HCT116 (cell line): ENCODE measurements at regions not wholly inside any gene's neighbourhood (a gene's known extent, or its start where the extent isn't known, plus 50 kb on each side); places are given as distances from the start of the nearest gene placed in this dataset.

Experiments used
- ATAC-seq: fragments of 200-7000 bp; cut with Tn5 transposase; 2 replicates; pipeline ENCODE4 v1.9.1; 2020; ENCODE audit warnings: mild to moderate bottlenecking, moderate library complexity
- BruUV-seq: library from RNA; stranded (reverse); fragments of 400-500 nt; replicated peaks from 2 replicates; lab custom pipeline; 2021; lab: Mats Ljungman, UMichigan
- CTCF ChIA-PET: fragments of 300-600 bp; sonication (Branson Sonifier 250); formaldehyde crosslinking; loops from one replicate; lab custom pipeline; 2021; ENCODE audit warnings: antibody characterized with exemption; lab: Charles Lee
- POLR2A ChIA-PET: fragments of 300-600, 350-600 bp; sonication (Branson Sonifier 250); formaldehyde crosslinking; loops from one replicate; lab custom pipeline; 2021; ENCODE audit warnings: antibody characterized with exemption; lab: Charles Lee
- RAD21 ChIA-PET, 2 experiments: fragments of 300-600 bp; sonication (Branson Sonifier 250); formaldehyde crosslinking; loops; one replicate each; lab custom pipeline; 2023; ENCODE audit warnings: low total read pairs in 2 of 2; ENCODE audit not compliant: uncharacterized antibody in 2 of 2, unreplicated experiment in 2 of 2, low non-redundant PET in 1 of 2; lab: Charles Lee
- DNase-seq: peaks from one replicate; pipeline ENCODE4 v3.0.0-alpha.2; 2010; ENCODE audit warnings: low read depth, low spot score
- H2AFZ ChIP-seq: fragments of 200-600 bp; shearing (Covaris generic), sonication (generic); 2 replicates; pipeline ENCODE4 v1.6.1; 2017; ENCODE audit warnings: low read depth, mixed run types, mixed read lengths, antibody characterized with exemption, low read length; ENCODE audit not compliant: poor library complexity, severe bottlenecking
- H3K27ac ChIP-seq: 2 replicates; pipeline ENCODE4 v1.5.1; 2012; ENCODE audit warnings: low read depth, low read length
- H3K27me3 ChIP-seq: fragments of 200-600 bp; sonication (generic); 2 replicates; pipeline ENCODE4 v1.6.1; 2016; ENCODE audit warnings: mixed run types, low read length, mixed read lengths; ENCODE audit not compliant: insufficient read depth
- H3K36me3 ChIP-seq, 2 experiments: fragments of 200-500 bp in 1 of 2; fragments of 200-600 bp in 1 of 2; sonication (Bioruptor generic) in 1 of 2; sonication (generic) in 1 of 2; 2 replicates each; pipeline versions ENCODE4 v1.5.1 to v1.6.1; 2014 to 2016; ENCODE audit warnings: low read length in 2 of 2, inconsistent platforms in 1 of 2, mixed read lengths in 1 of 2, mixed run types in 1 of 2; ENCODE audit not compliant: insufficient read depth in 2 of 2, control insufficient read depth in 1 of 2
- H3K4me1 ChIP-seq, 2 experiments: fragments of 200-600 bp in 1 of 2; sonication (generic) in 1 of 2; 2 replicates each; pipeline versions ENCODE4 v1.5.1 to v1.6.1; 2012 to 2017; ENCODE audit warnings: low read length in 2 of 2, inconsistent platforms in 1 of 2, mild to moderate bottlenecking in 1 of 2, mixed read lengths in 1 of 2, mixed run types in 1 of 2, moderate library complexity in 1 of 2; ENCODE audit not compliant: insufficient read depth in 2 of 2, control insufficient read depth in 1 of 2
- H3K4me2 ChIP-seq: fragments of 200-600 bp; sonication (generic); 2 replicates; pipeline ENCODE4 v1.6.1; 2017; ENCODE audit warnings: mixed run types, low read length, mixed read lengths
- H3K4me3 ChIP-seq, 2 experiments: fragments of 200-600 bp in 1 of 2; sonication (generic) in 1 of 2; replicated peaks in 1 of 2; 2 replicates each; pipeline ENCODE4 v1.5.1; 2011 to 2016; ENCODE audit warnings: low read length in 2 of 2, control low read depth in 1 of 2, low read depth in 1 of 2, mild to moderate bottlenecking in 1 of 2, mixed read lengths in 1 of 2, mixed run types in 1 of 2
- H3K79me2 ChIP-seq: fragments of 200-600 bp; sonication (generic); 2 replicates; pipeline ENCODE4 v1.6.1; 2017; ENCODE audit warnings: mild to moderate bottlenecking, mixed run types, low read length, moderate library complexity, mixed read lengths; ENCODE audit not compliant: insufficient read depth
- H3K9ac ChIP-seq: fragments of 200-600 bp; sonication (generic); 2 replicates; pipeline ENCODE4 v1.6.1; 2016; ENCODE audit warnings: low read length, mixed read lengths
- H3K9me2 ChIP-seq: fragments of 200-600 bp; sonication (generic), shearing (Covaris generic); 2 replicates; pipeline ENCODE4 v1.6.1; 2017; ENCODE audit warnings: mixed run types, mild to moderate bottlenecking, moderate library complexity; ENCODE audit not compliant: insufficient read depth
- H3K9me3 ChIP-seq, 2 experiments: fragments of 200-500 bp in 1 of 2; fragments of 200-600 bp in 1 of 2; sonication (Bioruptor generic) in 1 of 2; sonication (generic) in 1 of 2; 2 replicates each; pipeline ENCODE4 v1.6.1; 2014 to 2017; ENCODE audit warnings: low read length in 2 of 2, mixed read lengths in 2 of 2, inconsistent platforms in 1 of 2, low read depth in 1 of 2, mild to moderate bottlenecking in 1 of 2, mixed run types in 1 of 2, moderate library complexity in 1 of 2; ENCODE audit not compliant: control insufficient read depth in 1 of 2, insufficient read depth in 1 of 2
- H4K20me1 ChIP-seq: fragments of 200-600 bp; sonication (generic), shearing (Covaris generic); 2 replicates; pipeline ENCODE4 v1.6.1; 2017; ENCODE audit warnings: mixed run types, mild to moderate bottlenecking, moderate library complexity; ENCODE audit not compliant: insufficient read depth
- ATF3 ChIP-seq: IDR thresholded peaks from 2 replicates; pipeline ENCODE4 v1.6.1; 2012
- CBX3 ChIP-seq: IDR thresholded peaks from 2 replicates; pipeline ENCODE4 v1.6.1; 2012; ENCODE audit warnings: low read depth
- CEBPB ChIP-seq: IDR thresholded peaks from 2 replicates; pipeline ENCODE4 v1.6.1; 2012; ENCODE audit warnings: low read depth
- EGR1 ChIP-seq: IDR thresholded peaks from 2 replicates; pipeline ENCODE4 v1.6.1; 2012; ENCODE audit warnings: low read depth
- ELF1 ChIP-seq: IDR thresholded peaks from 2 replicates; pipeline ENCODE4 v1.6.1; 2012; ENCODE audit warnings: low read depth, borderline replicate concordance
- EZH2 ChIP-seq: fragments of 200-600 bp; sonication (generic); IDR thresholded peaks from 2 replicates; pipeline ENCODE4 v1.6.1; 2017; ENCODE audit warnings: antibody characterized with exemption, mixed run types
- EZH2phosphoT487 ChIP-seq: fragments of 200-600 bp; IDR thresholded peaks from 2 replicates; pipeline ENCODE4 v1.6.1; 2018; ENCODE audit warnings: antibody characterized with exemption, borderline replicate concordance
- FOSL1 ChIP-seq: IDR thresholded peaks from 2 replicates; pipeline ENCODE4 v1.6.1; 2012; ENCODE audit warnings: low read depth
- JUND ChIP-seq: IDR thresholded peaks from 2 replicates; pipeline ENCODE4 v1.6.1; 2012
- MAX ChIP-seq: IDR thresholded peaks from 2 replicates; pipeline ENCODE4 v1.6.1; 2012
- POLR2A ChIP-seq: IDR thresholded peaks from 2 replicates; pipeline ENCODE4 v1.7.0; 2011; ENCODE audit warnings: borderline replicate concordance; ENCODE audit not compliant: insufficient read depth, insufficient read length; ENCODE audit errors: extremely low read depth
- RAD21 ChIP-seq: IDR thresholded peaks from 2 replicates; pipeline ENCODE4 v1.6.1; 2012; ENCODE audit warnings: low read depth, mild to moderate bottlenecking
- REST ChIP-seq: IDR thresholded peaks from 2 replicates; pipeline ENCODE4 v1.6.1; 2012; ENCODE audit warnings: low read depth
- SIN3A ChIP-seq: IDR thresholded peaks from 2 replicates; pipeline ENCODE4 v1.6.1; 2012; ENCODE audit warnings: low read depth
- SP1 ChIP-seq: IDR thresholded peaks from 2 replicates; pipeline ENCODE4 v1.6.1; 2012; ENCODE audit warnings: low read depth
- SRF ChIP-seq: IDR thresholded peaks from 2 replicates; pipeline ENCODE4 v1.6.1; 2012; ENCODE audit warnings: low read depth
- TCF7L2 ChIP-seq: IDR thresholded peaks from 2 replicates; pipeline ENCODE4 v1.7.0; 2011; ENCODE audit warnings: borderline replicate concordance, inconsistent platforms; ENCODE audit not compliant: insufficient read depth, insufficient read length; ENCODE audit errors: extremely low read depth
- ZBTB33 ChIP-seq: IDR thresholded peaks from 2 replicates; pipeline ENCODE4 v1.6.1; 2011; ENCODE audit warnings: mild to moderate bottlenecking, low read length, moderate library complexity; ENCODE audit not compliant: insufficient replicate concordance; ENCODE audit errors: extremely low read depth
- ZFX ChIP-seq: fragments of 450-650 bp; IDR thresholded peaks from 2 replicates; pipeline ENCODE4 v1.6.1; 2017
- ZNF274 ChIP-seq: fragments of 200-500 bp; sonication (Bioruptor generic); IDR thresholded peaks from 2 replicates; pipeline ENCODE4 v1.6.1; 2014; ENCODE audit warnings: mild to moderate bottlenecking, low read depth, low read length, inconsistent platforms
- intact Hi-C: fragments of 100-400 bp; cut with micrococcal nuclease; formaldehyde crosslinking; loops from 2 replicates; pipeline ENCODE4 v1.10.0; 2022

- H3K79me2 ChIP-seq, result no peaks in the 10 kb centered on the region
- BruUV-seq, result no TSS peak
- CTCF ChIA-PET, result no interaction called here
- DNase-seq (no peak), ATAC-seq (no peak)
- POLR2A ChIA-PET, result no interaction called here
- no peak for TF ChIP-seq ZFX
- no peak for TF ChIP-seq RAD21
- no peak for TF ChIP-seq CBX3
- TF ChIP-seq TCF7L2, result no peak
- no peak for TF ChIP-seq EGR1
- TF ChIP-seq EZH2, result no peak
- TF ChIP-seq ZBTB33, result no peak
- TF ChIP-seq ZNF274, result no peak
- TF ChIP-seq REST, result no peak
- no peak for TF ChIP-seq CEBPB
- TF ChIP-seq SIN3A, result no peak
- TF ChIP-seq JUND, result no peak
- TF ChIP-seq MAX, result no peak
- TF ChIP-seq ELF1, result no peak
- no peak for TF ChIP-seq POLR2A
- TF ChIP-seq SRF, result no peak
- TF ChIP-seq SP1, result no peak
- TF ChIP-seq EZH2phosphoT487, result no peak
- TF ChIP-seq FOSL1, result no peak
- no peak for TF ChIP-seq ATF3
- no peaks in the 10 kb centered on the region for H3K9me3 ChIP-seq
- no peak overlapping the region for H3K9ac ChIP-seq
- RAD21 ChIA-PET, result no interaction called here
- H3K27me3 ChIP-seq, result no peaks in the 10 kb centered on the region
- no peaks in the 10 kb centered on the region for H3K36me3 ChIP-seq
- no peak overlapping the region for H3K27ac ChIP-seq
- no peaks in the 10 kb centered on the region for H3K4me1 ChIP-seq
- no peak overlapping the region for H3K4me2 ChIP-seq
- H3K9me2 ChIP-seq, result no peaks in the 10 kb centered on the region
- H3K4me3 ChIP-seq, result no peak overlapping the region
- intact Hi-C loops, result no loop called here
- H4K20me1 ChIP-seq, result no peaks in the 10 kb centered on the region
- H2AFZ ChIP-seq, result no peak overlapping the region
Measured at GRCh38 chr5:120083851-120084542, 380.1 kb upstream of the PRR16 start.
